H9 (cell line): ENCODE measurements at regions not wholly inside any gene's neighbourhood (a gene's known extent, or its start where the extent isn't known, plus 50 kb on each side); places are given as distances from the start of the nearest gene placed in this dataset.
A peak's percentile ranks its signal among the peaks of the same experiment; 100 is the strongest.

Experiments used
- DNase-seq: peaks from one replicate; pipeline ENCODE4 v3.0.0-alpha.2; 2017
- H2AFZ ChIP-seq: one replicate; pipeline ENCODE4 v1.6.1; 2013; ENCODE audit warnings: mild to moderate bottlenecking, low read length, control low read depth, moderate library complexity
- H2AK5ac ChIP-seq: 2 replicates; pipeline ENCODE4 v1.6.1; 2013; ENCODE audit warnings: low read length, control low read depth, mixed read lengths; ENCODE audit not compliant: insufficient read length
- H2BK120ac ChIP-seq: one replicate; pipeline ENCODE4 v1.6.1; 2013; ENCODE audit warnings: low read depth, mild to moderate bottlenecking, low read length, control low read depth, inconsistent platforms; ENCODE audit not compliant: poor library complexity, severe bottlenecking
- H2BK12ac ChIP-seq: 2 replicates; pipeline ENCODE4 v1.6.1; 2013; ENCODE audit warnings: low read length, control low read depth, mixed read lengths, low read depth; ENCODE audit not compliant: insufficient read length
- H2BK15ac ChIP-seq: 2 replicates; pipeline ENCODE4 v1.6.1; 2013; ENCODE audit warnings: low read depth, low read length, control low read depth
- H2BK20ac ChIP-seq: one replicate; pipeline ENCODE4 v1.6.1; 2013; ENCODE audit warnings: low read depth, mild to moderate bottlenecking, low read length, control low read depth, inconsistent platforms; ENCODE audit not compliant: poor library complexity, severe bottlenecking
- H2BK5ac ChIP-seq: 2 replicates; pipeline ENCODE4 v1.6.1; 2013; ENCODE audit warnings: low read length, control low read depth, mixed read lengths; ENCODE audit not compliant: insufficient read length
- H3K14ac ChIP-seq: 2 replicates; pipeline ENCODE4 v1.6.1; 2013; ENCODE audit warnings: low read length, control low read depth; ENCODE audit not compliant: insufficient read depth
- H3K18ac ChIP-seq: 2 replicates; pipeline ENCODE4 v1.6.1; 2013; ENCODE audit warnings: low read depth, mild to moderate bottlenecking, mixed read lengths, low read length, control low read depth; ENCODE audit not compliant: insufficient read length
- H3K23ac ChIP-seq: 2 replicates; pipeline ENCODE4 v1.6.1; 2013; ENCODE audit warnings: low read length, control low read depth, mixed read lengths, low read depth; ENCODE audit not compliant: insufficient read length
- H3K23me2 ChIP-seq: 2 replicates; pipeline ENCODE4 v1.6.1; 2013; ENCODE audit warnings: low read depth, mild to moderate bottlenecking, mixed read lengths, low read length, control low read depth; ENCODE audit not compliant: insufficient read length, poor library complexity, severe bottlenecking
- H3K27ac ChIP-seq: 2 replicates; pipeline ENCODE4 v1.5.1; 2013; ENCODE audit warnings: low read length, control low read depth, mixed read lengths, low read depth; ENCODE audit not compliant: insufficient read length
- H3K27me3 ChIP-seq: 2 replicates; pipeline ENCODE4 v1.6.1; 2013; ENCODE audit warnings: low read length, control low read depth, inconsistent platforms; ENCODE audit not compliant: insufficient read depth
- H3K4ac ChIP-seq: 2 replicates; pipeline ENCODE4 v1.6.1; 2013; ENCODE audit warnings: low read depth, mild to moderate bottlenecking, control low read depth, inconsistent platforms, low read length, moderate library complexity
- H3K4me1 ChIP-seq: 2 replicates; pipeline ENCODE4 v1.6.1; 2013; ENCODE audit warnings: low read length, control low read depth, inconsistent platforms; ENCODE audit not compliant: insufficient read depth
- H3K4me2 ChIP-seq: 2 replicates; pipeline ENCODE4 v1.6.1; 2013; ENCODE audit warnings: low read length, control low read depth, mixed read lengths; ENCODE audit not compliant: insufficient read length, insufficient read depth
- H3K56ac ChIP-seq: 2 replicates; pipeline ENCODE4 v1.6.1; 2013; ENCODE audit warnings: low read depth, mild to moderate bottlenecking, mixed read lengths, low read length, control low read depth; ENCODE audit not compliant: insufficient read length
- H3K79me1 ChIP-seq: 2 replicates; pipeline ENCODE4 v1.6.1; 2013; ENCODE audit warnings: low read depth, mild to moderate bottlenecking, moderate library complexity, low read length, control low read depth, inconsistent platforms; ENCODE audit not compliant: insufficient read depth, poor library complexity, severe bottlenecking
- H3K79me2 ChIP-seq: 2 replicates; pipeline ENCODE4 v1.6.1; 2013; ENCODE audit warnings: low read length, control low read depth, inconsistent platforms; ENCODE audit not compliant: insufficient read depth
- H3K9ac ChIP-seq: 2 replicates; pipeline ENCODE4 v1.6.1; 2013; ENCODE audit warnings: low read length, control low read depth, mixed read lengths; ENCODE audit not compliant: insufficient read length; ENCODE audit errors: extremely low read depth
- H3K9me3 ChIP-seq: one replicate; pipeline ENCODE4 v1.6.1; 2013; ENCODE audit warnings: low read depth, low read length, inconsistent platforms; ENCODE audit not compliant: control insufficient read depth
- H3T11ph ChIP-seq: one replicate; pipeline ENCODE4 v1.6.1; 2013; ENCODE audit warnings: mild to moderate bottlenecking, low read length, control low read depth, inconsistent platforms
- H4K20me1 ChIP-seq: one replicate; pipeline ENCODE4 v1.6.1; 2013; ENCODE audit not compliant: control insufficient read depth, insufficient read length, insufficient read depth
- H4K5ac ChIP-seq: 2 replicates; pipeline ENCODE4 v1.6.1; 2013; ENCODE audit warnings: low read depth, mild to moderate bottlenecking, mixed read lengths, low read length, control low read depth; ENCODE audit not compliant: insufficient read length
- H4K8ac ChIP-seq: replicated peaks from 2 replicates; pipeline ENCODE4 v1.6.1; 2013; ENCODE audit warnings: low read length, control low read depth, mixed read lengths, low read depth; ENCODE audit not compliant: insufficient read length
- H4K91ac ChIP-seq: 2 replicates; pipeline ENCODE4 v1.6.1; 2013; ENCODE audit warnings: low read depth, mild to moderate bottlenecking, moderate library complexity, mixed read lengths, low read length, control low read depth; ENCODE audit not compliant: insufficient read length
- H3K27ac Mint-ChIP-seq, 3 experiments: 2 replicates in 2 of 3; 3 replicates in 1 of 3; pipeline ENCODE4 v1.8.0; 2020 to 2021; ENCODE audit warnings: mixed read lengths in 3 of 3, mild to moderate bottlenecking in 1 of 3, moderate library complexity in 1 of 3
- H3K27me3 Mint-ChIP-seq: 2 replicates; pipeline ENCODE4 v1.8.0; 2021; ENCODE audit warnings: low read depth, mild to moderate bottlenecking, moderate library complexity, mixed read lengths
- H3K36me3 Mint-ChIP-seq, 3 experiments: 2 replicates in 2 of 3; 3 replicates in 1 of 3; pipeline ENCODE4 v1.8.0; 2020 to 2021; ENCODE audit warnings: low read depth in 3 of 3, mixed read lengths in 3 of 3; ENCODE audit not compliant: insufficient read depth in 1 of 3
- H3K4me1 Mint-ChIP-seq, 2 experiments: 2 replicates each; pipeline ENCODE4 v1.8.0; 2020; ENCODE audit warnings: mixed read lengths in 2 of 2
- H3K4me3 Mint-ChIP-seq, 2 experiments: 2 replicates in 1 of 2; 3 replicates in 1 of 2; pipeline ENCODE4 v1.8.0; 2020 to 2021; ENCODE audit warnings: mild to moderate bottlenecking in 2 of 2, mixed read lengths in 2 of 2, moderate library complexity in 1 of 2
- H3K9me3 Mint-ChIP-seq, 2 experiments: 2 replicates in 1 of 2; 3 replicates in 1 of 2; pipeline ENCODE4 v1.8.0; 2020; ENCODE audit warnings: mild to moderate bottlenecking in 2 of 2, mixed read lengths in 2 of 2, moderate library complexity in 1 of 2
- CTCF ChIP-seq: fragments of 200-600 bp; sonication (generic); conservative IDR thresholded peaks from 3 replicates; pipeline ENCODE4 v1.8.0; 2021; ENCODE audit warnings: antibody characterized with exemption, mild to moderate bottlenecking
- WGBS: extraction: QIAGEN DNeasy Blood & Tissue Kit; methylation state at CpG from one replicate; pipeline ENCODE4 v1.1.7; 2013; ENCODE audit warnings: missing lambda C conversion rate, low lambda C conversion rate, mixed read lengths; ENCODE audit not compliant: insufficient read length; ENCODE audit errors: extremely low coverage; 5-methylcytosine and 5-hydroxymethylcytosine counted together

- TF ChIP-seq CTCF = no peak
- Histone ChIP-seq H3K56ac (no peak overlapping the region), H4K5ac (no peak overlapping the region), H4K91ac (no peak overlapping the region), H4K8ac (no peak overlapping the region), H2BK120ac (no peak overlapping the region), H3T11ph (no peak overlapping the region), H3K9ac (no peak overlapping the region), H3K14ac (no peak overlapping the region), H3K4me2 (no peak overlapping the region), H3K27ac (no peak overlapping the region), H2BK12ac (no peak overlapping the region), H3K23ac (no peak overlapping the region), H4K20me1 (no peaks in the 10 kb centered on the region), H3K27me3 (no peaks in the 10 kb centered on the region), H2BK20ac (no peak overlapping the region), H2BK15ac (no peak overlapping the region), H3K9me3 (no peaks in the 10 kb centered on the region), H2BK5ac (no peak overlapping the region), H3K18ac (no peak overlapping the region), H3K23me2 (no peaks in the 10 kb centered on the region), H3K79me2 (no peaks in the 10 kb centered on the region), H3K4ac (no peak overlapping the region), H3K4me1 (no peaks in the 10 kb centered on the region), H2AFZ (peak overlapping the region; percentile 73), H3K79me1 (no peaks in the 10 kb centered on the region), H2AK5ac (no peak overlapping the region)
- Mint-ChIP-seq H3K4me1 (peaks cover 13 to 14% of the 10 kb centered on the region in 2 experiments), H3K27me3 (no peaks in the 10 kb centered on the region), H3K36me3 (no peaks in the 10 kb centered on the region; a peak in 1 of 7 replicates), H3K9me3 (no peaks in the 10 kb centered on the region; a peak in 1 of 5 replicates), H3K4me3 (no peak overlapping the region), H3K27ac (0 out of 7 replicates have a peak overlapping the region, but pooled peaks of 1 of the 3 experiments have one; percentile 24)
- WGBS = no CpG with 5 or more reads among the region's 1 CpG
- DNase-seq = no peak
Measured at GRCh38 chr4:96162636-96163035, 322.7 kb downstream of the PDHA2 start.
